Right renal pelvis (tissue), 4 donors: ENCODE measurements at regions not wholly inside any gene's neighbourhood (a gene's known extent, or its start where the extent isn't known, plus 50 kb on each side); places are given as distances from the start of the nearest gene placed in this dataset.

Experiments
- DNase-seq, 4 donors: peaks; one replicate each; pipeline ENCODE4 v3.0.0-alpha.2; 2013; ENCODE audit warnings: low read depth in 4 of 4, low spot score in 3 of 4, missing footprints in 1 of 4

DNA sequence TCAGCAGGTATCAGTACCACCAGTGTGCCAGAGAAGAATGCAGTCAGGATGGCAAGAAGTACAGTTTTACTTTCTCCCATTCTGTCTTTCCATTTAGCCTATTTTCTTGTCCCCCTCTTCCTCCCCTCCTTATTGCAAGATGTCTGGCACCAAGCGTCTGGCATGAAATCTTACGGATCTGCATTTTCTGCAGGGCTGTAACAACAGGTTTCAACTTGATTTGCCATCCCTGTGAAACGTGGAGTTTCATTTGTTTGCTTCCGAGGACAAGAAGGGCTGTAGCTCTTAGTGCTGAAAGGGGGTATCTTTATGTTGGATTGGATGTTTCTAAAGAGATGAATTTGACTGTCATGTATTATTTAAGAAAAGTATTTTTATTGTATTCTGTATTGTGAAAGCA lies 1110.6 kb downstream of the BCL11B start:
- DNase-seq = no peak

DNA sequence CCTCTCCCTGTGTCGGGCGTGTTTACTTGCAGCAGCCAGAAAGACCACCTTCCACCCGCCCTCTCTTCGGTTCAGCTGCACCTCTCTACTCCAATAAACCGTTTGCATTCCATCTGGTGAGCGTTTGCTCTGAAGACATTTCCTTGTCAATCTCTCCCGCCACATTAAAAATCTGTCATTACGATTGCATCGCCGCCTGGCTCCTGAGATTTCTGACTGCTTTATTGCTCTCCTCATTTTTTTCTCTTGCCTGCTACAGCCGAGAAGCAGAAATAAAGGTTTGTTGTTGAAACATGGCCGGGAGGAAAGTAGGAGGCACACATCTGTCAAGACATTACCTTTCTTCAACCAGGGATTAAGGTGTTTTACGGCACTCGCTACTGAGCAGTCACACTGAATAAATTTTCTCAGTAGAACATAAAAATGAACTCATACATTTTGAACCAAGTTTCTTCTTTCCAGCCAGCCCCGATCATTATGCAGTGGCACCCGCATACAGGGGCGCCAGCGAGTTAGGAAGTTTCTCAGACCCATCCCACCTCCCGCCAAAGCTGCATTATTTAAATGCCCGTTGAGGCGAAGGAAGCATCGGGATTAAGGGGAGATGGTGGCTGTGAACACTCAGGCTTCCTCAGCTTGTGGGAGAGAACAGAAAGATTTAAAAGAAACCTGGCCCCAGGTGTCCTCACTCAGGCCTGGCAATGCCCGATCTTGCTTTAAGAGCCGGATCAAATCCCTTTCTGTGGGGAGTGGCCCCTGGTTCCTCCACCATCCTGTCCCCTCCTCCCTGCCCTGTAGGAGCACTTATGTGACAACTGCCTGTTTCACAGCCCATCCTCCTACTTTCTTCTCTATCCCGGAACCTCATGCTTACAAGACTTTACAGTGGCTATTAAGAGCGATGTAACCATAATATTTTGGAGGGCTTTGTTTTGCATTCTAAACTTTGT lies 1108.9 kb downstream of the BCL11B start:
- DNase-seq = no peak

DNA sequence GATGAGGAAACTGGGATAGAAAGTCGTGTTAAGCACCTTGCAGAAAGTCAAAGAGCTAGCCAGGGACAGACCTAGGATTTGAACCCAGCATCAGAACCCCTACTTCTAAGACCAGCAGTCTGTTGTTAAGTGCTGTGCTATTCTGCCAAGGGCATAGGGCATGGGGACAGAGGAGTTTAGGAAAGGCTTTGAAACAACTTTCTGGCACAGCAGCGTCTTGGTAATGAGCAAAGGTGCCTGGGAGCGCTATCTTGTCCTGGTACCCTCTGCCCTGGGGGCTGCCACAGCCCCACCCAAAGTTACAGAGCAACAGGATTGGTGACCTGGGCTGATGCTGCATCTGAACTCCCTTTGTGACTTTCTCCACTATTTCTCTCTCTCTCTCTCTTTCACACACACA lies 1108.1 kb downstream of the BCL11B start:
- no peak for DNase-seq

DNA sequence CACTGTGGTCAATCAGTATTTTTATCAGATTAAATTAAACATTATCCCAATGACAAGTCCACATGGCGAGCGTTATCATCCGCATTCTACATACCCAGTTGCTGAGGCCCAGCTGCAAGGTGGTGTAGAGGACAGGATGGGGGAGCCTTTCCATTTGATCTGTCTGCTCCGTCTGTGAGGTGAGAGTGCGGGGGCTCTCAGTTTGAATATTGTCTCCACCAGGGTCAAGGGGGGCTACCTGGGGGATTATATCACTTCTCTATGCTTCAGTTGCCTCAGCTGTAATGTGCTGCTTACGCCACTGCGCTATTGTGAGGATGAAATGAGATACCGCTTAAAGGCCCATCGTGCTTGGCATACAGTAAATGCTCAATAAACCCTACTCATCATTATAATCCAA lies 1106.0 kb downstream of the BCL11B start:
- DNase-seq = no peak

DNA sequence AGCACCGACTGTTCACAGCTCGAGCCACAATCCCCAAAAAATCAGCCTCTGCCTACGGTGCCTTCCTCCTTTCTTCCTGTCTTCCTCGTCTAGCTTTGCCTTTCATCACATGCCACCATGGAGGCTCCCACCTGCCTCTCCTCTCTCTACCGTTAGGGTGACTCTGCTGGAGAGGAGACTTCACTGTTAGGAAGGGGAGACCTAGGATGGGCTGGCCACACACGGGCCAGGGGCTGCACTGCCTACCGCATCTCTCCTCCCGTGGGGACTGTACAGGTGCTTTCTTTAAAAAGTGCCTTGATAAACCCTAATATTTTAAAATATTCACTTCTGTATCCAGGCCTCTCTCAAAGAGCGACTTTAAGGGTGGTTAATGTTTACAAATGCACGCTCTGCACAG lies 1104.7 kb downstream of the BCL11B start:
- DNase-seq = no peak

DNA sequence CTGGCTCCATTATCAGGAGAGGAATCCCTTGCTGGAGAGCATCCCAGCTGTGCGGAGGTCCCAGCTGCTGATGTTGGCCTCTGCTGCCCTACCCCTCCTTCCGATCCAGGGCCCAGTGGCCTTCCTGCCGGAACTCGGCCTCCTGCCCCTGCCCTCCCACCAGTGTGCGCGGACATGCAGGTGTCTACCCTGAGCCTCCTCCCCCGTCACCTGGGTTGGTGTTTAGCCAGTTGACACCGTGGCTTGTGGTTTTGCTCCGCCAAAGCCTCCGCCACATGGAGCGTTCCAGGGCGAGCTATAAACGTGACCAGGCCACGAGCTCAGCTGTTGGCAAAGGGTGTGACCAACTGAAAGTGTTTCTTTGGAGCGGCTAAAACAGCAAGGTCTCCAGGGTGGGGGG lies 1104.3 kb downstream of the BCL11B start:
- DNase-seq = no peak

DNA sequence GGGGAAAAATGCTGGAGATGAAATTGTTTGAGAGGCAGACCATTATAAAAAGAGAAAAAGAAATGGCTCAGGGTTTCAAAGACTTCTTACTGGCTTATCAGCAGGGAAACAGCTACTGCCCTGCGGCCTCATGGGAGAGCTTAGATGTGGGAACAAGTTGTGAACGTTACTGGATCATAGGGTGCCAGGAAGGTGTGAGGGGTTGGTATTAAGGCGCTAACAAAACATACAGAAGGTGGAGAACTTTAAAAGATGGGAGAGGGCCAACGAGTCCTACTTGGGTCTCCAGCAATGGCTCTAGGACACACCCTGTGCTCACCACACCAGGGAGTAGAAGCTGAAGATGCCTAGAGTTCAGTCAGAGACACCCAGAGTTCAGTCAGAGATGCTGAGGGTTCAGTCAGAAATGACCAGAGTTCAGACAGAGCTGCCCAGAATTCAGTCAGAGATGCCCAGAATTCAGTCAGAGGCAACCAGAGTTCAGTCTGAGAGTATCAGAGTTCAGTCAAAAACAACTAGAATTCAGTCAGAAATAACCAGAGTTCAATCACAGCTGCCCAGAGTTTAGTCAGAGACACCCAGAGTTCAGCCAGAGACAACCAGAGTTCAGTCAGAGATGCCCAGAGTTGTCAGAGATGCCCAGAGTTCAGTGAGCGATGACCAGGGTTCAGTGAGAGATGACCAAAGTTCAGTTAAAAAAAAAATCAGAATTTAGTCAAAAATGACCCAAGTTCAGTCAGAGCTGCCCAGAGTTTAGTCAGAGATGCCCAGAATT lies 1103.6 kb downstream of the BCL11B start:
- no peak for DNase-seq

DNA sequence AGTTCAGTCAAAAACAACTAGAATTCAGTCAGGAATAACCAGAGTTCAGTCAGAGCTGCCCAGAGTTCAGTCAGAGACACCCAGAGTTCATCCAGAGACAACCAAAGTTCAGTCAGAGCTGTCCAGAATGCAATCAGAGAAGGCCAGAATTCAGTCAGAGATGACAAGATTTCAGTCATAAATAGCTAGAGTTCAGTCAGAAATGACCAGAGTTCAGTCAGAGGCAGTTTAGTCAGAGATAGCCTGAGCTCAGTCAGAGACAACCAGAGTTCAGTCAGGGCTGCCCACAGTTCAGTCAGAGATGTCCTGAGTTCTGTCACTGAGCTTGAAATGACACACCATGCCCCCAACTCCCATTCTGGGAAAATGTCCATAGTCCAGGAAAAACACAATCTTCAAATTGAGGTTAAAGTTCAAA lies 1102.8 kb downstream of the BCL11B start:
- DNase-seq = no peak

DNA sequence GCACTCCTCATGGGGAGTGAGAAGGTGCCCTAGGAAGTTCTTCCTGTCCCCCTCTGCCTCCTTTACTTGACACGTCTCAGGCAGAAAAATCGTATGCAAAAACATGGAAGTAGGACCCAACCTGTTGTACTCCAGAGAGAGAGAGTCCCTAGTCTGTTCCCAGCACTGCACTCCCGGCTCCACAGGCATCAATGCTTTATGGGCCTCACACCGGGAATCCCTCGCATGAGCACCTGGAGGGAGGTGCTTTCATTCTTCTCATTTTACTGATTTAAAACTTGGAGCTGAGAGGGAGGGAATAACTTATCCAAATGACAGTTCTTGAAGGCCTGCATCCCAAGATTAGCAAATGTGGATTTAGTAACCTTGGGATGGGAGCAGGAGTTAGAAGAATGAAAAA lies 1101.4 kb downstream of the BCL11B start:
- DNase-seq = no peak

DNA sequence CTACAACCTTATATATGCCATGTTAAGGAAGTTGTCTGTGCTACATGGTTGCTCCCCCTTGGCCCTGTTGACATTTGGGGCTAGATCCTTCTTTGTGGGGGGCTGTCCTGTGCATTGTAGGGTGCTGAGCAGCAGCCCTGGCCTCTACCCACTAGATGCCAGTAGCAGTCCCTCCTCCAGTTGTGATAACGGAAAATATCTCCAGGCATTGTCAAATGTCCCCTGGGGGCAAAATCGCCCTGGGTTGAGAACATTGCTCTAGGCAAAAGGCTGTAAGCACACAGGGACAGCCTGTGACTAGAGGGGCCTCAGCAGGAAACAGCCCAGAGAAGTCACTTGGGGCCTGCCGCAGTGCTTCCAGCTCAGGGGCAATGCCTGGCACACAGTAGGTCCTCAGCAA lies 1100.3 kb downstream of the BCL11B start:
- no peak for DNase-seq

DNA sequence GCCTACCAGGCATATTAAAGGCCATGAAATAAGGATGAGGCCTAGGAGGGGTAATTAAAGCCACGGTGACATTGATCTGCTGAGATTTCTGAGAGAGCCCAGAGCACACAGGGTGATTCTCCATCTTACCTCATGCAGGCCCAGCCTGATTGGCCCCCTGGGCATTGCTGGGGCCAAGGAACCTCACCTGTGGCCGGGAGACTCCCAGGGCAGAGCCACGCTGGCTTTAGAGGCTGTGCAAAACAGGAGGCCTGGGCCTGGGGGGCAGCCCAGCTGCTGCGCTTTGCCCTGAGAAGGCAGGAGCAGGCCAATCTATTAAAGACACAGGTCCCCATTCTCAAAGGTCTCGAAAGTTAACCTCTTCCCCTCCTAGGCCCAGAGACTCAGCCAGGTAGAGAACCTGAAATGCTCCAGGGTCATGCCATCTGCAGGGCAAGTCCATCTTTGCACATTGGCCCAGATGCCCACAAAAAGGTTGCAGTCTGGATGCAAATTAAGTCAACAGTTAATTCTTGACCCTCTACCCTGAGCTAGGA lies 1099.7 kb downstream of the BCL11B start:
- DNase-seq = no peak

DNA sequence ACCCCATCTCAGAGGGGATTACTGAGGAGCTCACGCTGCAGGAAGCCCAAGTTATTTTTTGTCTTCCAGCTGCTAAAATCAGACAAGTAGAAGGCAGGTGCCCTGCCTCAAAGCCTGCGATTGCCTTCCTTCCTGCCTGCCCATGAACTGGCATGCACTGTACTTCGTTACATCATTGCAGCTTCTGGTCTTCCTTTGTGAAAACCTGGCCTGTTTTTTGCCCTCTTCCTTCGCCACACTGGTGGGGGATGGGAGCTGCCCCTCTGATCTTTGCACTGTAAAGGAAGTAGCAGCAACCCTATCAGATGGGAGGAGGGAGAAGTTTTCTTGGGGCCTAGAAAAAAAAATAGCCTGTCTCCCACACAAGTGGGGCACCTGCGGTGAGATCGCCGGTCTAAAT lies 1098.7 kb downstream of the BCL11B start:
- DNase-seq = no peak

DNA sequence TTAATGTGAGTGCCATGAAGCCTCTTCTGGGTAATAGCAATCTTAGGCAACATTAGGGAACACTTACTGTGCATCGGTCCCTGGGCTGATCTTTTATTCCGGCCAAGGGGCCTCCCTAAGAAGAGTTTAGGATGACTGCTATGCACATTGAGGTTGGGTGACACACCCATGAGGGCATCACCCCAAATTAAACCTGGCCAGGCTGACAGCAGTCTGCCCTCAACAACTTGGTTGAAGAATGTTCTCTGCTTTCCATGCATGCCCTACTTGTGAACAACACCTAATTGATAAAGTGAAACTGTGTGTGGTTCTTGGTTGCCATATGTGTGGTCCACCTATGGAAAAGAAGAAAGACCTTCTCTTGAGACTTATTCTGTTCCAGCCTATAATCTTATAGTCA lies 1098.0 kb downstream of the BCL11B start:
- DNase-seq = no peak

DNA sequence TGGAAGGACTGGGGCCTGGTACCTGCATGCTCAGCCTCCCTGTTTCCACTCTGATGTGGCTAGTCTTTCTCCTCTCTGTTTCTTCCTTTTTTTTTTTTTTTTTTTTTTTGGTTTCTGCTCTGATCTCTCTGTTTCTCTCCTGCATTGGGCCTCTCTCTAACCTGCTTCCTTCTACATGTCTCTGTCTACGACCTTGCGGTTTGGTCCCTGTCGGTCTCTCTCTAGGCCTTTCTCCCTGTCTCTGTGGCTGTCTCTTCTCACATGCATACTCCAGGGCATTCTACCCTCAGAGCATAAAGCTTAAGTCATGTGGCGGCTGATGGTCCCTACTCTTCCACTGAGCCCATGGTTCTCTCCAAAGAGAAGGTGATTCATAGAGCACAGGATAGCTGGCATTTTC lies 1096.6 kb downstream of the BCL11B start:
- no peak for DNase-seq

DNA sequence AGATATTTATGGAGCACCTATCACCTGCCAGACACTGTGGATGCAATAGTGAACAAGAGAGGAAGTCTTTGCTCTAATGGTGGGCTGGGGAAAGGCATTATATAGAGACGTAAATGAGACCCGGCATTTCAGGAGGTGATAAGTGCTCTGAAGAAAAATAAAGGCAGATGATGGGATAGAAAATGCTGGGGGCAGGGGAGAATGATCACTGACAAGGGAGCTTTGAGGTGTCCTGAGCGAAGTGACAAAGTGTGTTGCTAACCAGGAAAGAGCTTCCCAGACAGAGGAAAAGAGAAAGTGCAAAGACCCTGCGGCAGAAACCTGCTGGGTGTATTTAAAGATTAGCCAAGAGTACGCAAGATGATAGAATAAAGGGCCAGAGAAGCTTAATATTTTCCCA lies 1096.1 kb downstream of the BCL11B start:
- no peak for DNase-seq

DNA sequence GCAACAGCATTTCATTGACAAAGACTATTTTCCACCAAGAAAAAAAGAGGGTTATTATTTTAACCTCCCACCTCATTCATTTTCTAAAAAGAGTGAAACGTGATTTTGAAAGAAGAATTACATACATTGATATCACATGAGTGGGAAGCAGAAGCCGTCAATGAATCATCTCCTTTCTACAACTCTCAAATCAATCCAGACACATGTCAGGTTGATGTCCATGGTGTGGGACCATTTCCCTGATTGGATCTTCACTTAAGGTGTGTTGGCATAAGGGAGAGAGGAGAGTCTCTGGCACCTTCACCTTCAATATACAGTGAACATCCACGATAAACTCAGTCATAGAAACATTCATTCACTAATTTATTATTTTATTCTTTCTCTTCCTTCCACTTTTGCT lies 1095.1 kb downstream of the BCL11B start:
- no peak for DNase-seq

DNA sequence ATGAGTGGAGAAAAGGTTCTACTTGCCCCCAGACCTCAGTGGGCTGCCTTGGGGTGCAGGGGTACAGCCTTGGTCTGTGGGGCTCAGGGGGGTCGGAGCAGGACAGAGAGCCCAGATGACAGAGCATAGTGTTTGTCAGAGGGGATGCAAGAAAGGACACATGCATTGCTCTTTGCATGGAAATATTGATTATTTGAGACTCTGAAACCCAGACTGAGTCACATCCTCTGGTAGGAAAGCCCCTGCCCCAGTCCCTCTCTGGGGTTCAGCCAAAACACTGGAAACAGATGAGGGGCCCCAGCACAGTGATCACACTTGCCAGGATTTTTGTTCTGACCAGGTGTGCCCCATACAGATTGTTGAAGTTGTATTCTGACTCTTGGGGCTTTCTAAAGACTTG lies 1094.4 kb downstream of the BCL11B start:
- no peak for DNase-seq

DNA sequence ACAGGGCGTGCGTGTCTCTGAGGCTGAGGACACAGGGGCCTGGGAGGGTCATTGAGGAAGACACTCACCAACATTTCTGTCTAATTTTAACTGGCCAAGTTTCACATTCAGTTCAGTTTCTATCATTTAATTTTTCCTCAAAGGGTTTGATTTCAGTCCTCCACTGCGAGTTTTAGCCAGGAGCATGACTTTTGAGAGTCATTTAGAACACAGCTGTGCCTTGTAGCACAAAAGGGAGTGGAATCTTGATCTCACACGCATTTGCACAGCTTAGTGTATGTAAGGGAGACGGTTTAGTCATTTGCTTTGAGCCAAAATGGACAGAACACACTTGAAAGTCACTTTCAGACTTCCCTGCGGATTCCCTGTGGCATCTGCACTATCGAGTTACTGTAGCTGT lies 1090.8 kb downstream of the BCL11B start:
- no peak for DNase-seq

DNA sequence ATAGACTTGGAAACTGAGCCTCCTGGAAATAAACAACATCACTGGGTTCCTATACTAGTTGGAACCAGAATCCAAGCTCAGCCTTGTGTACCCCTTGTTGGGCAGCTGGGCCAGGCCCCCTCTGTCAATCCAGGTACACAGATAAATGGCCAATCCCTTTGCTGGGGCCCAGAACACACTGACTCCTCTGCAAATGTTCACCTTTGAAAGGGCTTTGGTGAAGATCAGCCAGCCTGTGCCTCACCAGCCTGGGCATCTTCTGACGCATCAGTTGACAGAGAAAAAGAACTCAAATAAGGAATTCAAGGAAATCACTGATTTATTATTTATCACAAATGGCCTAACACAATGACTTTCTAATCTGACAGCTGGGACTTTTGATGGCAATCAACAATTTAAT lies 1090.2 kb downstream of the BCL11B start:
- no peak for DNase-seq

DNA sequence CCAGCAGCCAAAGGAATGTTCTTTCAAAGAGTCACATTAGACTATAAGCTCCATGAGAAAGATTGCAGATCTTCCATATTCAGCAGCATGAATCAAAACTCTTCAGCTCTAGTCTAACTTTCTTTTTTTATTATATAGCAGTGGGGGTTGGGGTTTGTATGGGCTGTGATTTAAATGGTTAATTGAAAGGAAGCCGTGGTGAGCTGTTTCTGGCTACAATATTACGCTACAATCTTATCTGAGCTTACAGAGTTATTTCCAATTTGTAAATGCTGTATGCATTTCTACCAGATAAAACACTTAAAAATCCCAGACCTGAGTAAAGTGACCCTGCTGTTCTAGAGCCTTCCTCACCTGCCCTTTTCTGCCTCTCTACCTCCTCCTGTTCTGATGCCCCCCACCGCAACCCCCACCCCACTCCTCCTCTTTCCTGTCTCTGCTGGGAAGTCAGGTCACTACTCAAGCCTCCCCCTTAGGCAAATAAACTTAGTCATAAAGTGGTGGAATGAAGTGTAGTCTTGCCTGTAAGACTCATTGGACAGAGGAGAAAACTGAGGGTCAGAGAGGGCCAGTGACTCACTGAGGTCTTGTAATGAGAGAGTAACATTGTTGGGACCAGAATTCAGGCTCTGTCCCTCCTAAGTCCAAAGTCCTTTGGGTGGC lies 1089.5 kb downstream of the BCL11B start:
- no peak for DNase-seq

DNA sequence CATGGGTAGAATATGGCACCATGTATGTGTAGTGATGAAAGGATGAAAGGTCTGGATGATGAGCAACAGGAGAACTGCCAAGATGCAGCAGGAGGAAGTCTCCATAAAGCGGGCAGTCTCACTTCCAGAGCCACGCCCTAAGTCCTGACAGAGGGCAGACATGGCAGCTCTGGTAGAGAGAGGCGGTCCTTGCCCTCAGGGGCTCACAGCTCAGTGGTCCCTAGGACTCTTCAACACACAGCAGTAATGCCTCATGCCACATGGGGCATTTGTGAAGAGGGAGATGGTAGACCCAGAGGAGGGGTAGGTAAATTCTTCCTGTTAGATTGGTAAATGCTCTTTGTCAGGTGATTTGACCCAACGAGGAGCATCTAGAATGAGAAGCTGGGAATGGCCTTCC lies 1088.4 kb downstream of the BCL11B start:
- no peak for DNase-seq
